PFSK-1 (cell line): ENCODE measurements at regions not wholly inside any gene's neighbourhood (a gene's known extent, or its start where the extent isn't known, plus 50 kb on each side); places are given as distances from the start of the nearest gene placed in this dataset.

ENCODE experiments used
- REST ChIP-seq, 2 experiments: IDR thresholded peaks; 2 replicates each; pipeline versions ENCODE4 v1.6.1 to v1.8.0; 2011 to 2012; ENCODE audit warnings: low read depth in 2 of 2, low read length in 2 of 2, control low read depth in 1 of 2, inconsistent platforms in 1 of 2, mild to moderate bottlenecking in 1 of 2, moderate library complexity in 1 of 2; ENCODE audit not compliant: insufficient read depth in 1 of 2
- SIN3A ChIP-seq: IDR thresholded peaks from 2 replicates; pipeline ENCODE4 v1.6.1; 2012; ENCODE audit warnings: mild to moderate bottlenecking, low read length, moderate library complexity, borderline replicate concordance; ENCODE audit not compliant: insufficient read depth
- TAF1 ChIP-seq: IDR thresholded peaks from 2 replicates; pipeline ENCODE4 v1.6.1; 2012; ENCODE audit warnings: low read length, control low read depth, borderline replicate concordance; ENCODE audit not compliant: insufficient read depth

- TF ChIP-seq TAF1 (no peak), SIN3A (no peak), REST (IDR thresholded peaks at IDR 0.05; ENCODE audit: insufficient read depth in 1 of 2, low read depth in 2 of 2, low read length in 2 of 2) (no peak)
These were observed 160.6 kb downstream of the CAPZA3 start for GRCh38 chr12:18898470-18898869.
